PC-3 (cell line): ENCODE measurements at regions not wholly inside any gene's neighbourhood (a gene's known extent, or its start where the extent isn't known, plus 50 kb on each side); places are given as distances from the start of the nearest gene placed in this dataset.

Experiments
- ATAC-seq: fragments of 200-7000 bp; cut with Tn5 transposase; 2 replicates; pipeline ENCODE4 v1.9.1; 2020; ENCODE audit warnings: mild to moderate bottlenecking, moderate library complexity
- BruUV-seq: library from RNA; stranded (reverse); fragments of 400-500 nt; replicated peaks from 2 replicates; lab custom pipeline; 2021; lab: Mats Ljungman, UMichigan
- CTCF ChIA-PET: fragments of 300-600 bp; sonication (Branson Sonifier 250); formaldehyde crosslinking; loops from one replicate; lab custom pipeline; 2022; ENCODE audit warnings: antibody characterized with exemption; lab: Charles Lee
- POLR2A ChIA-PET: fragments of 300-600 bp; sonication (Branson Sonifier 250); formaldehyde crosslinking; loops from one replicate; lab custom pipeline; 2022; ENCODE audit warnings: antibody characterized with exemption; ENCODE audit not compliant: unreplicated experiment; lab: Charles Lee
- DNase-seq: peaks from one replicate; pipeline ENCODE4 v3.0.0-alpha.2; 2015
- H2AFZ ChIP-seq: fragments of 300-600 bp; sonication (generic); 2 replicates; pipeline ENCODE4 v1.6.0; 2016; ENCODE audit warnings: antibody characterized with exemption, low read length
- H3F3A ChIP-seq: fragments of 300-600 bp; sonication (generic); one replicate; pipeline ENCODE4 v1.6.0; 2017; ENCODE audit warnings: antibody characterized with exemption, low read length, control low read depth, mild to moderate bottlenecking; ENCODE audit not compliant: unreplicated experiment
- H3K27ac ChIP-seq: fragments of 300-600 bp; sonication (generic); 2 replicates; pipeline ENCODE4 v1.5.1; 2016; ENCODE audit warnings: mild to moderate bottlenecking, low read length
- H3K27me3 ChIP-seq: fragments of 300-600 bp; sonication (generic); 2 replicates; pipeline ENCODE4 v1.6.1; 2016; ENCODE audit warnings: low read length, mixed read lengths
- H3K36me3 ChIP-seq: fragments of 300-600 bp; sonication (generic); 2 replicates; pipeline ENCODE4 v1.6.1; 2016; ENCODE audit warnings: low read depth, mixed run types, low read length, mixed read lengths
- H3K4me1 ChIP-seq: fragments of 300-600 bp; sonication (generic); 2 replicates; pipeline ENCODE4 v1.5.1; 2016; ENCODE audit warnings: low read length; ENCODE audit not compliant: insufficient read depth
- H3K4me2 ChIP-seq: fragments of 300-600 bp; sonication (generic); 2 replicates; pipeline ENCODE4 v1.6.0; 2016; ENCODE audit warnings: low read length
- H3K4me3 ChIP-seq: fragments of 300-600 bp; sonication (generic); 2 replicates; pipeline ENCODE4 v1.5.1; 2016; ENCODE audit warnings: mild to moderate bottlenecking, low read length, mixed read lengths
- H3K79me2 ChIP-seq: fragments of 300-600 bp; sonication (generic); 2 replicates; pipeline ENCODE4 v1.6.1; 2017; ENCODE audit warnings: low read length, mixed read lengths
- H3K9ac ChIP-seq: fragments of 300-600 bp; sonication (generic); 2 replicates; pipeline ENCODE4 v1.6.0; 2016; ENCODE audit warnings: mild to moderate bottlenecking, low read length
- H3K9me2 ChIP-seq: fragments of 300-600 bp; sonication (generic); replicated peaks from 2 replicates; pipeline ENCODE4 v1.6.1; 2016; ENCODE audit warnings: mixed run types, low read length, mixed read lengths
- H3K9me3 ChIP-seq: fragments of 300-600 bp; sonication (generic); 2 replicates; pipeline ENCODE4 v1.6.1; 2016; ENCODE audit warnings: low read length, mixed read lengths
- H4K20me1 ChIP-seq: fragments of 300-600 bp; sonication (generic); 2 replicates; pipeline ENCODE4 v1.6.1; 2016; ENCODE audit warnings: low read length, mixed read lengths
- EZH2 ChIP-seq: fragments of 300-600 bp; sonication (generic); IDR thresholded peaks from one replicate; pipeline ENCODE4 v1.6.1; 2017; ENCODE audit warnings: antibody characterized with exemption, mild to moderate bottlenecking, low read length; ENCODE audit not compliant: unreplicated experiment
- EZH2phosphoT487 ChIP-seq: fragments of 300-600 bp; sonication (generic); IDR thresholded peaks from 2 replicates; pipeline ENCODE4 v1.6.1; 2018; ENCODE audit warnings: mild to moderate bottlenecking, antibody characterized with exemption, low read length, borderline replicate concordance
- intact Hi-C: fragments of 100-400 bp; cut with micrococcal nuclease; formaldehyde crosslinking; loops from 2 replicates; pipeline ENCODE4 v1.9.0; 2023
- TF ChIP-seq, protein P1 (sequence below): fragments of 300-600 bp; sonication (generic); conservative IDR thresholded peaks from 2 replicates; pipeline ENCODE4 v1.5.1; 2017; ENCODE audit warnings: antibody characterized with exemption, low read depth, mild to moderate bottlenecking, low read length

DNA sequence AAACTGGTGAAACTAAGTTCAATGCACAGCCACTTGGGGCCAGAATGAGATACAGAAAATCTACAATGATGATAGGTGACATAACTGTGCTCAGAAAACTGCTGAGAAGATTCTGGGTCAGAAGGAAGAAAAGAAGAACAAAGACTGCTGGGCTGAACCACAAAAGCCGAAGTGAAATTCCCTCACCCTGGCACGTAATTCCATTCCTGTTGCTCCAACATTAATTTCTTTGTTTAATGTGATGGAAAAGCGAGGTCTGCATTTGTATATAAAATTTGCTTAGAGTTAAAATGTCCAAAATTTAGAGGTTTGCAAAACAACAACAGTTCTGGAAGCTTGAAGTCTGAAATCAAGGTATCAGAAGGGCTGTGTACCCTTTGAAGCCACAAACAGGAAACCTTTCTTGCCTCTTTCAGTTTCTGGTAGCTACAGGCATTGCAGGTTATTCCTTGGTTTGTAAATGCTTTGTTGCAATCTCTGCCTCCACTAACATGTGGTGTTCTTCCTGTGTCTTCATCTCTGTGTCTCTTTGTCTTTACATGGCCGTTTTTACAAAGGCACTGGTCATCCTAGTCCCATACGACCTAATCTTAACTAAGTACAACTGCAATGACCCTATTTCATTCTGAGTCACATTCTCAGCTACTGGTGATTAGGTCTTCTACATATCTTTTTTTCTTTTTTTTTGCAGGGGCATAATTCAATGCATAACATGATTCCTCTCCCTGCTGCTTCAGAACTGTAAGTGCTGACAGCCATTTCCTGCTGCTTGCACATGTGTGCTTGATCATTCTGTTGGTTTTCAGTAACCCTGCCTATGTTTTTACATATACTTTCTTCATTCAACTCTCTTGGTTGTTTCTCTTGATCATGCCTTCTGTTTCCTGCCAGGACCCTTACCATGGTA is 603.0 kb upstream of the CDH8 start:
- H3K9ac ChIP-seq = no peak overlapping the region
- intact Hi-C loops = no loop called here
- no peaks in the 10 kb centered on the region for H3F3A ChIP-seq
- H4K20me1 ChIP-seq = no peaks in the 10 kb centered on the region
- no peak overlapping the region for H3K4me2 ChIP-seq
- no peaks in the 10 kb centered on the region for H3K36me3 ChIP-seq
- BruUV-seq = no TSS peak
- H3K27ac ChIP-seq = no peak overlapping the region
- no peaks in the 10 kb centered on the region for H3K79me2 ChIP-seq
- DNase-seq = no peak
- ChIA-PET POLR2A (no interaction called here), CTCF (no interaction called here)
- H2AFZ ChIP-seq = no peak overlapping the region
- ATAC-seq = no peak
- no peak overlapping the region for H3K4me3 ChIP-seq
- H3K9me2 ChIP-seq = no peaks in the 10 kb centered on the region
- no peak for TF ChIP-seq EZH2phosphoT487
- TF ChIP-seq, protein P1, sequence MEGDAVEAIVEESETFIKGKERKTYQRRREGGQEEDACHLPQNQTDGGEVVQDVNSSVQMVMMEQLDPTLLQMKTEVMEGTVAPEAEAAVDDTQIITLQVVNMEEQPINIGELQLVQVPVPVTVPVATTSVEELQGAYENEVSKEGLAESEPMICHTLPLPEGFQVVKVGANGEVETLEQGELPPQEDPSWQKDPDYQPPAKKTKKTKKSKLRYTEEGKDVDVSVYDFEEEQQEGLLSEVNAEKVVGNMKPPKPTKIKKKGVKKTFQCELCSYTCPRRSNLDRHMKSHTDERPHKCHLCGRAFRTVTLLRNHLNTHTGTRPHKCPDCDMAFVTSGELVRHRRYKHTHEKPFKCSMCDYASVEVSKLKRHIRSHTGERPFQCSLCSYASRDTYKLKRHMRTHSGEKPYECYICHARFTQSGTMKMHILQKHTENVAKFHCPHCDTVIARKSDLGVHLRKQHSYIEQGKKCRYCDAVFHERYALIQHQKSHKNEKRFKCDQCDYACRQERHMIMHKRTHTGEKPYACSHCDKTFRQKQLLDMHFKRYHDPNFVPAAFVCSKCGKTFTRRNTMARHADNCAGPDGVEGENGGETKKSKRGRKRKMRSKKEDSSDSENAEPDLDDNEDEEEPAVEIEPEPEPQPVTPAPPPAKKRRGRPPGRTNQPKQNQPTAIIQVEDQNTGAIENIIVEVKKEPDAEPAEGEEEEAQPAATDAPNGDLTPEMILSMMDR = no peak
- no peak for TF ChIP-seq EZH2
- H3K9me3 ChIP-seq = no peaks in the 10 kb centered on the region
- no peaks in the 10 kb centered on the region for H3K27me3 ChIP-seq
- H3K4me1 ChIP-seq = no peaks in the 10 kb centered on the region

DNA sequence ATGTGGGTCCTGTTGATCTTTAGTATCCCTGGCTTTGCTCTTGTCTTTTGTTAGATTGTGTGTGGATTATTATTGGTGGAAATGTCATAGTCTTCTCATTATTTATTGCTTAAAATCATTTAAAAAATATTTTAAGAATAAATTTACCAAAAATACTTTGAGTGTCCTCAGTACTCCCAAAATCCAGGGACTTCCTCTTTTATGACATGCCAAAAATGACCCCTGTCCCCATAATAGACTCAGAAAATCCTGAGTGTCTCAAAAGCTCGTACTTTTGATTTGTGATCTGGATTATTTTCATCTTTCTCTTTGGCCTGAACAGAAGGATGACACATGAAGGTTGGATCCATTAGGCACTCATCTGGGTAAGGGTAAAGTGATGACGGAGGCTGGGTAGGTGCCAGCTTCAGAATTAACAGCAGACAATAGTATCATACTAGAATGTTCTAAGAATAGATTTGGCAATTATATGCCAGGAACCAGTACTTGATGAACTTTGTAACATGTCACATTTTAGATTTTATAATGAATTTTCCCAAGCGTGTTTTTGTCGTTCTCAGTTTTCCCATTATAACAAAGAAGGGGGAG is 602.2 kb upstream of the CDH8 start:
- H3K9me2 ChIP-seq = no peaks in the 10 kb centered on the region
- TF ChIP-seq EZH2 = no peak
- TF ChIP-seq, protein P1 = no peak
- TF ChIP-seq EZH2phosphoT487 = no peak
- ATAC-seq = no peak
- ChIA-PET CTCF (no interaction called here), POLR2A (no interaction called here)
- H3K4me3 ChIP-seq = no peak overlapping the region
- H3K27ac ChIP-seq = no peak overlapping the region
- H3F3A ChIP-seq = no peaks in the 10 kb centered on the region
- no peak overlapping the region for H3K9ac ChIP-seq
- BruUV-seq = no TSS peak
- no peak overlapping the region for H3K4me2 ChIP-seq
- intact Hi-C loops = no loop called here
- H3K9me3 ChIP-seq = no peaks in the 10 kb centered on the region
- H3K79me2 ChIP-seq = no peaks in the 10 kb centered on the region
- no peaks in the 10 kb centered on the region for H3K36me3 ChIP-seq
- no peaks in the 10 kb centered on the region for H3K27me3 ChIP-seq
- DNase-seq = no peak
- no peak overlapping the region for H2AFZ ChIP-seq
- H3K4me1 ChIP-seq = no peaks in the 10 kb centered on the region
- no peaks in the 10 kb centered on the region for H4K20me1 ChIP-seq

DNA sequence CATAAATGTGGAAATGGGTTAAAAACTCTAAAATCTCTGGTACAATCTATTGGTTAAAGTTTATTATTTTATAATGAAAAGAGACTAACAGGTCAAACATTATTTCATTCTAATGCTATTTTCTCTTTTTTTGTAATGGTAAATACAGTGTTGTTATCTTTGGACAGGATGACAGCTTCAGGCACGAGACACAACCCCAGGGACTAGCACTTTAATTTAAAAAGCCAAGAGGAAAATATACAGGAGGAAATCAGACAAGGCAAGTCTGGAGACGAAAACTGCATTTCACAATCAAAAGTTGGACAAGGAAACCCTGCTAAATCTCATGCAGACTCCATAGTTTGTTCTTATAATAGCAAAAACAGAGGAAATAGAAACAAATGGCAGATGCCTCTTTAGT is 589.1 kb upstream of the CDH8 start:
- Histone ChIP-seq H3K4me3 (no peak overlapping the region), H3F3A (no peaks in the 10 kb centered on the region), H3K27ac (no peak overlapping the region), H2AFZ (no peak overlapping the region), H3K4me1 (no peaks in the 10 kb centered on the region), H3K9ac (no peak overlapping the region), H4K20me1 (no peaks in the 10 kb centered on the region), H3K9me2 (no peaks in the 10 kb centered on the region), H3K4me2 (no peak overlapping the region), H3K9me3 (no peaks in the 10 kb centered on the region), H3K27me3 (no peaks in the 10 kb centered on the region), H3K36me3 (no peaks in the 10 kb centered on the region), H3K79me2 (no peaks in the 10 kb centered on the region)
- ATAC-seq (no peak), DNase-seq (no peak)
- ChIA-PET CTCF (no interaction called here), POLR2A (no interaction called here)
- BruUV-seq = no TSS peak
- TF ChIP-seq, protein P1 = no peak
- TF ChIP-seq EZH2phosphoT487 = no peak
- TF ChIP-seq EZH2 = no peak
- intact Hi-C loops = no loop called here
